Testis (tissue), 2 donors: ENCODE measurements at regions not wholly inside any gene's neighbourhood (a gene's known extent, or its start where the extent isn't known, plus 50 kb on each side); places are given as distances from the start of the nearest gene placed in this dataset.

Source experiments
- CTCF ChIP-seq, 3 experiments: fragments of 450-650 bp in 2 of 3; fragments of 200-600 bp in 1 of 3; sonication (generic) in 1 of 3; IDR thresholded peaks; one replicate each; pipeline ENCODE4 v1.5.1; 2016 to 2019; ENCODE audit warnings: antibody characterized with exemption in 3 of 3, mild to moderate bottlenecking in 2 of 3, moderate library complexity in 1 of 3
- POLR2A ChIP-seq: fragments of 450-650 bp; IDR thresholded peaks from one replicate; pipeline ENCODE4 v1.6.1; 2017; ENCODE audit warnings: antibody characterized with exemption, mild to moderate bottlenecking, moderate library complexity

GRCh38 chr3:167885277-167885676 lies 149.8 kb downstream of the SERPINI1 start:
- TF ChIP-seq POLR2A (no peak), CTCF (IDR thresholded peaks at IDR 0.05) (no peak)
